Neural cell (in vitro differentiated cells): ENCODE measurements at regions not wholly inside any gene's neighbourhood (a gene's known extent, or its start where the extent isn't known, plus 50 kb on each side); places are given as distances from the start of the nearest gene placed in this dataset.

Experiments used
- H2AFZ ChIP-seq: fragments of 200-600, 300-800 bp; sonication (generic), shearing (Covaris generic); 2 replicates; pipeline ENCODE4 v1.6.0; 2014; ENCODE audit warnings: low read depth, mild to moderate bottlenecking, antibody characterized with exemption, low read length, moderate library complexity
- H3F3A ChIP-seq: fragments of 200-600 bp; shearing (Covaris generic); 2 replicates; pipeline ENCODE4 v1.6.1; 2016; ENCODE audit warnings: mild to moderate bottlenecking, moderate library complexity, mixed read lengths, antibody characterized with exemption, low read length; ENCODE audit not compliant: insufficient read depth, poor library complexity, severe bottlenecking
- H3K27ac ChIP-seq: fragments of 200-600, 300-800 bp; sonication (generic), shearing (Covaris generic); 2 replicates; pipeline ENCODE4 v1.5.1; 2014; ENCODE audit warnings: mild to moderate bottlenecking, low read length, moderate library complexity
- H3K27me3 ChIP-seq: fragments of 300-800, 200-600 bp; sonication (generic), shearing (Covaris generic); 2 replicates; pipeline ENCODE4 v1.6.0; 2014; ENCODE audit warnings: mild to moderate bottlenecking, low read depth, low read length, moderate library complexity; ENCODE audit not compliant: insufficient read depth
- H3K36me3 ChIP-seq: fragments of 300-800, 200-600 bp; sonication (generic), shearing (Covaris generic); 2 replicates; pipeline ENCODE4 v1.5.1; 2014; ENCODE audit warnings: mild to moderate bottlenecking, antibody characterized with exemption, low read length, moderate library complexity; ENCODE audit not compliant: insufficient read depth
- H3K4me2 ChIP-seq: fragments of 300-800, 200-600 bp; sonication (generic), shearing (Covaris generic); 2 replicates; pipeline ENCODE4 v1.6.0; 2014; ENCODE audit warnings: mild to moderate bottlenecking, low read length
- H3K4me3 ChIP-seq: fragments of 300-800, 200-600 bp; sonication (generic), shearing (Covaris generic); 2 replicates; pipeline ENCODE4 v1.5.1; 2014; ENCODE audit warnings: mild to moderate bottlenecking, low read length, moderate library complexity
- H3K79me2 ChIP-seq: fragments of 200-600 bp; shearing (Covaris generic); replicated peaks from 2 replicates; pipeline ENCODE4 v1.6.0; 2014; ENCODE audit warnings: mild to moderate bottlenecking, low read length, moderate library complexity; ENCODE audit not compliant: insufficient read depth
- H3K9ac ChIP-seq: fragments of 300-800, 200-600 bp; sonication (generic), shearing (Covaris generic); 2 replicates; pipeline ENCODE4 v1.6.1; 2016; ENCODE audit warnings: mild to moderate bottlenecking, low read length, mixed read lengths
- H3K9me2 ChIP-seq: fragments of 200-600 bp; shearing (Covaris generic); 2 replicates; pipeline ENCODE4 v1.6.1; 2016; ENCODE audit warnings: mild to moderate bottlenecking, low read length, mixed read lengths; ENCODE audit not compliant: insufficient read depth
- H3K9me3 ChIP-seq: fragments of 200-600, 300-800 bp; sonication (generic), shearing (Covaris generic); 2 replicates; pipeline ENCODE4 v1.6.1; 2016; ENCODE audit warnings: mild to moderate bottlenecking, mixed run types, low read length, moderate library complexity, mixed read lengths
- H4K20me1 ChIP-seq: fragments of 200-600 bp; shearing (Covaris generic); 2 replicates; pipeline ENCODE4 v1.6.1; 2016; ENCODE audit warnings: mild to moderate bottlenecking, mixed run types; ENCODE audit not compliant: insufficient read depth
- CTCF ChIP-seq: fragments of 450-650 bp; IDR thresholded peaks from 2 replicates; pipeline ENCODE4 v1.5.1; 2014; ENCODE audit warnings: antibody characterized with exemption, mild to moderate bottlenecking, moderate library complexity; ENCODE audit not compliant: poor library complexity, severe bottlenecking
- EP300 ChIP-seq: fragments of 450-650 bp; conservative IDR thresholded peaks from 2 replicates; pipeline ENCODE4 v1.6.1; 2014; ENCODE audit warnings: antibody characterized with exemption, mild to moderate bottlenecking, moderate library complexity; ENCODE audit not compliant: poor library complexity, severe bottlenecking
- EZH2 ChIP-seq: fragments of 200-600, 300-800 bp; shearing (Covaris generic), sonication (generic); IDR thresholded peaks from 2 replicates; pipeline ENCODE4 v1.6.1; 2014; ENCODE audit warnings: antibody characterized with exemption, low read length, borderline replicate concordance, mild to moderate bottlenecking; ENCODE audit not compliant: insufficient read depth, poor library complexity, severe bottlenecking
- MXI1 ChIP-seq: fragments of 450-650 bp; conservative IDR thresholded peaks from 2 replicates; pipeline ENCODE4 v1.6.1; 2014; ENCODE audit warnings: antibody characterized with exemption, mild to moderate bottlenecking; ENCODE audit not compliant: poor library complexity, severe bottlenecking
- POLR2AphosphoS5 ChIP-seq: IDR thresholded peaks from 2 replicates; pipeline ENCODE4 v1.6.1; 2012
- RAD21 ChIP-seq: fragments of 450-650 bp; conservative IDR thresholded peaks from 2 replicates; pipeline ENCODE4 v1.6.1; 2014; ENCODE audit warnings: antibody characterized with exemption, mild to moderate bottlenecking, moderate library complexity
- REST ChIP-seq: IDR thresholded peaks from 2 replicates; pipeline ENCODE4 v1.6.1; 2012; ENCODE audit warnings: borderline replicate concordance
- SMC3 ChIP-seq: fragments of 450-650 bp; conservative IDR thresholded peaks from 2 replicates; pipeline ENCODE4 v1.6.1; 2014; ENCODE audit warnings: antibody characterized with exemption, mild to moderate bottlenecking, moderate library complexity; ENCODE audit not compliant: poor library complexity
- TAF1 ChIP-seq: IDR thresholded peaks from 2 replicates; pipeline ENCODE4 v1.6.1; 2012; ENCODE audit warnings: low read depth

DNA sequence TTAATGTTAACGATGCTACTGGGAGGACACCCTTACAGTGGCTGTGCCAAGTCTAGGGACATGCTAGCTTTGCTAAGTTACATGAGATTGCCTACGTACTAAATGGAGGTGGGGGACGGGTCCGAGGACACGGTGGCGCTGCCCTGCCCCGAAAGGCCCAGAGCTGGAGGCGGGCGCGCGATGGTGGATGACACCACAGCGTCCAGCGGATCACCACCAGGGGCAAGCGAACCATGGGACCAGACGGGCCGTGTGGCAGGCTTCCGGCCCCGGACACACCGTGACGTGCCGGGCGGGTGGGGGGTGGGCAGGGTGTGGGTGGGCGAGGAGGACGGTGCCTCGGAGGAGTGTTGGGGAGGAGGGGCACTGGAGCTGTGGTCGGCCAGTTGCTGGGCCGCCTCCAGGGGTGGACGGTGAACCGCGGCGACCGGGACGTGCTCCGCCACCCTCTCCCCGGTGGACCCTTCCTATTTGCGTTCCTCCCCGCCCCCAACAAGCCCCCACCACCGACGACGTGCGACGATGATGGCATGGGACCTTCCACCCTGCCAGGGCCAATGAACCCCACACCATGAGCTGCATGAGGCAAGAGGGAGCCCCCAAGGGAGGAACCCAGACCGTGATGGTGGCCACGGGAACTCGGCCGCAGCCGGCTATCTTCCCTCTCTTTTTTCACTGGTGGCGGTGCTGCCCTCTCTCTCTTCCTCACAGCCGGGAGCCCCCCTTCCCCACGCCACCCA lies 773.3 kb upstream of the DEFB115 start:
- no peaks in the 10 kb centered on the region for H3F3A ChIP-seq
- no peak overlapping the region for H3K4me3 ChIP-seq
- H3K4me2 ChIP-seq = no peak overlapping the region
- H3K9me3 ChIP-seq = peaks cover 9% of the 10 kb centered on the region
- H4K20me1 ChIP-seq = no peaks in the 10 kb centered on the region
- H3K9me2 ChIP-seq = no peaks in the 10 kb centered on the region
- H3K27ac ChIP-seq = no peak overlapping the region
- H3K79me2 ChIP-seq = no peaks in the 10 kb centered on the region
- no peak overlapping the region for H3K9ac ChIP-seq
- TF ChIP-seq TAF1 (no peak), EZH2 (no peak), RAD21 (no peak), MXI1 (no peak), POLR2AphosphoS5 (no peak), REST (no peak), EP300 (no peak), CTCF (no peak), SMC3 (no peak)
- H3K36me3 ChIP-seq = no peaks in the 10 kb centered on the region
- no peaks in the 10 kb centered on the region for H3K27me3 ChIP-seq
- no peak overlapping the region for H2AFZ ChIP-seq

DNA sequence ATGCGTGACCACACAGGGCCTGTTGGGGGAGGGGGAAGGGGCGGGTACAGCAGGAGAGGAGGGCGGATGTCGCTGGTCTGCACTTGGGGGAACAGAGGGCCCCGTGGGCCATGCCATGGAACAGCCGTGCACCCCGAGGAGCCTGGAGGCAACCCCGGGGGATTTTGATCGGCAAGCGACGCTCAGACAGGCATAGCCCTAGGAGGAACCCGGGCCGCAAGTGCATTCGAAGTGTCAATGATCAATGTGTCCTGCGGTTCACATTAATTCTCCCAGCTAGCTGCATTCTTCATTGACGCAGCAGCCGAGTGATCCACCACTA lies 772.8 kb upstream of the DEFB115 start:
- no peak overlapping the region for H3K9ac ChIP-seq
- H3F3A ChIP-seq = no peaks in the 10 kb centered on the region
- no peak overlapping the region for H3K4me2 ChIP-seq
- no peak overlapping the region for H3K27ac ChIP-seq
- H3K36me3 ChIP-seq = no peaks in the 10 kb centered on the region
- no peak overlapping the region for H3K4me3 ChIP-seq
- H3K79me2 ChIP-seq = no peaks in the 10 kb centered on the region
- H2AFZ ChIP-seq = no peak overlapping the region
- TF ChIP-seq REST = no peak
- TF ChIP-seq RAD21 = no peak
- TF ChIP-seq CTCF = no peak
- no peaks in the 10 kb centered on the region for H3K27me3 ChIP-seq
- peaks cover 9% of the 10 kb centered on the region for H3K9me3 ChIP-seq
- H4K20me1 ChIP-seq = no peaks in the 10 kb centered on the region
- H3K9me2 ChIP-seq = no peaks in the 10 kb centered on the region
